ENCODE measurements at regions not wholly inside any gene's neighbourhood (a gene's known extent, or its start where the extent isn't known, plus 50 kb on each side); places are given as distances from the start of the nearest gene placed in this dataset.
"Not testable (repeated sequence)": the region's sequence is repeated elsewhere in the genome, so short reads cannot be mapped to it uniquely, and the experiment has no call there.

DNA sequence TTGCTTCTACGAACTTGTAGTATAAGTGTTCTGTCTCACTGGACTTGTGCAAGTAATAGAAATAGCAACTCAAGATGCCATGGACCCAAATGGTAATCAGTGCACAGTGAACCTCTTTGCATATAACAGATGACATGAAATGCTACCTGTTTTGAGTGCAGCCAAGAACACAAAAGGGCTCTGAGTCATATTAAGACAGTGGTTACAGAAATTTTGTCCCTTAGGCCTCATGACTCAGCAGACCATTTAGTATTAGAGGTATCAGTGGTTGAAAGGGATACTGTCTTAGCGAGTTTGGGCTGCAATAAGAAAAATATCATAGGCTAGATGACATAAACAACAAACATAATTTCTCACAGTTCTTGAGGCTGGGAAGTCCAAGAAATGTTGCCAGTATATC lies 502.9 kb upstream of the PCDH10 start:
- no peak for DNase-seq (ENCODE audit: low read depth in 2 of 3, low spot score in 2 of 3)

DNA sequence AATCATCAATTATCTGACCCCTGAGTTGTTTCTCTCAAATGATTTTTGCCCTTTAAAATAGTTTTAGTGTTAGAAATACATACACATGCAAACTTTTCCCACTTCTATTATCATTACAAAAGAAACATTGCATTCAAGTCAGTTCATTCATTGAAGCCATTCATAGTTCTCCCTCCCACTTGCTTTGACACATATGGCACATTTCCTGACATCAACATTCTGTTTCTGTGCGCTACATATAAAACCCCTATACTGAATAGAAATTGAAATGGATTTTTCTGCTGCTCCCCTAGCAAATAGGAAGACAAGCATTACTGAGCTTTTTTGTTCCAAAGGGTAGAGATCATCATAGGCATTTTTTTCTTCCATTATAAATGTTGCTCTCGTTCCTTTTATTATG lies 497.9 kb upstream of the PCDH10 start:
- DNase-seq (ENCODE audit: low read depth in 2 of 3, low spot score in 2 of 3) = no peak

DNA sequence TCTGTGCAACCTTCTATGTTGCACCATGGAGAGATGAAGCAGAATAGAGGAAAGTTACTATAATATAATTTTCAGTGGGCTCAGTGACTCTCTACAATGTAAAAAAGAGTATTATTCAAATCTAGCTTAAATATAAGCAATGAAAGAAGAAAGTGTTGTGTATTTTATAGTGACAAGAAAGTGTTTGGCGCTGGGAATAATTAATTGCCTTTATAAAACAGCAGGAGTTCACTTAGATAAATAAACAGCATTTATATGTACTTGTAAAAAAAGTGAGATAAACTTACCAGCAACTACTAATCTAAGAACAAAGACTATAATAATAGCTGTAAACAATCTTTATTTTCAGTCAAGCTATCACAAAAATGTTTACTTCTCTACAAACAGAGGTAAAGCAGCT lies 488.9 kb upstream of the PCDH10 start:
- DNase-seq (ENCODE audit: low read depth in 2 of 3, low spot score in 2 of 3) = no peak

DNA sequence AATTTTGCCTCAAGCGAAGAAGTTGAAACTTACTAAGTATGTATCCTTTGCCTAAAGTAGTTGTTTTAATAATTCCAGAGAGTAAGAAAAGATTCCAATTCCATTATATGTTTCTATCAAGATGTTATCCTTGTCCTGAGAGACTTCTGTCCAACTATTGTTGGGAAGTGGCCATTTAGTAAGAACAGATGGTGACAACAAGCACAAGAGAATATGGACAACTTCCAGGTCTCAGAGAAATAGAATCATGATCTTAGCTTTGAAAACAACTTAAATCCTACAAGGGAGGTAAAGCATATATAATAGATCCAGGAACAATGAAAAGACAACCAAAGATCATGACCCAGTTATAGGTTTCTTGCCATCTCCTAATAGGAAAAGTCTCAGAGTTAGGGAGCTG lies 486.6 kb upstream of the PCDH10 start:
- DNase-seq (ENCODE audit: low read depth in 2 of 3, low spot score in 2 of 3) = no peak

DNA sequence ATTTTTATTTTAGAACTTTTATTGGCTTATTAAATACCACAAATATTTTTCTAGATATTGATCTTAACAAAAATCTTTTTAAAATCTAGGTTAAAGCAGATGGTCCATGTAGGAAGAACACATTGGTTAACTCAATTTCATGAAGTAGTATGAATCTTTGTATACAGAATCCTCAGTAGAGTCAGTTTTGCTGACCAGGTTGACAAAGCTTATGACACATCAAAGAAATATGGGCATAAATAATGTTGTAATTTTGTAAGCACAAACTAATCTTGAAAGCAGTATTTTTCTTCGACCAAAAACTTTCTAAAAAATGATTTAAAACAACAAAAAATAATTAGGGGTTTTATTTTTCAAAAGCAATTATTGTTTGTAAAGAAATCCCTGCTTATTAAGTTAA lies 479.3 kb upstream of the PCDH10 start:
- no peak for DNase-seq (ENCODE audit: low read depth in 2 of 3, low spot score in 2 of 3)

DNA sequence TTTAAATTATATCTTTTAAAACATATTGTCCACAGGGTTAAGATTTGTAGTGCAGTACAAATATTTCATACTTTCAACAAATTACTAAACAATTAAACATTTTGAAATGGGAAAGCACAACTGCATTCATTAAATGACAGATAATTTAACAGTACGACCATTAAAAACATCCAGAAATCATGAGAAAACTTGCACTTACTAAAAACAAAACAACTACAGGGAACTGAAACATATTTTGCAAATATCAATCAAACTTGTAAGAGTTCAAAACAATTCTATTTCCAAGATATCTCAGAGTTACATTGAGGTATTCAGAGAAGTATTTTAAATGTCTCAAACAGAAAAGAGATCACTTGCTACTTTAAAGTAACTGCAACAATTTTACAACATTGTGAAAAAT lies 478.5 kb upstream of the PCDH10 start:
- no peak for DNase-seq (ENCODE audit: low read depth in 2 of 3, low spot score in 2 of 3)

DNA sequence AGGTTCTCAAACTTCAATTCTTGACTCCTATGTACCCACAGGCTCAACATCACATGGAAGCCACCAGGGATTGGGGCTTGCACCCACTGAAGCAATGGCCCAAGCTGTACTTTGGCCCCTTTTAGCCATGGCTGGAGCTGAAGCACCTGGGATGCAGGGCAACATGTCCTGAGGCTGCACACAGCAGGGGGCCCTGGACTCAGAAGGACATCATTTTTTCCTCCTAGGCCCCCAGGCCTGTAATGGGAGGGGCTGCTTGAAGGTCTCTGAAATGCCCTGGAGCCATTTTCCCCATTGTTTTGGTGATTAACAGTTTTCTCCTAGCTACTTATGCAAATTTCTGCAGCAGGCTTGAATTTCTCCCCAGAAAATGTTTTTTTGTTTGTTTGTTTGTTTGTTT lies 465.1 kb upstream of the PCDH10 start:
- DNase-seq (ENCODE audit: low read depth in 2 of 3, low spot score in 2 of 3) = no peak

DNA sequence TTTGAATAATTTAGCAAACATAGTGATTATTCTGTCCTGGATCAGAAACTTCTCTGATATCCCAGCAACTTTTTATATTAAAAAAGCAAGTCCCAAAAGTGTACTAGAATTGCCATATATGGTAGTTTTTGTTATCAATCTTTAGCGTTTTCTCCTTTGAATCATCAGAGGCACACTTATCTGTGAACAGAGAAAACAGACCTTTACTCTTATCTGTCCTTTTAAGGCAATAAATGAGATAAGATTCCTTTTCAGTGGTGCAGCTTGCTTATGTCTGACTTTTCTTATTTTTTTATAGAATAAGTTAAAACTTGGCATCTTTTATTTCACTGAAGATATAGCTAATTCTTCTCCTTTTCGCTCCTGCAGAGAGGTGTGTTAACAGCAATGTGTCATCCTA lies 458.1 kb upstream of the PCDH10 start:
- no peak for DNase-seq (ENCODE audit: low read depth in 2 of 3, low spot score in 2 of 3)

DNA sequence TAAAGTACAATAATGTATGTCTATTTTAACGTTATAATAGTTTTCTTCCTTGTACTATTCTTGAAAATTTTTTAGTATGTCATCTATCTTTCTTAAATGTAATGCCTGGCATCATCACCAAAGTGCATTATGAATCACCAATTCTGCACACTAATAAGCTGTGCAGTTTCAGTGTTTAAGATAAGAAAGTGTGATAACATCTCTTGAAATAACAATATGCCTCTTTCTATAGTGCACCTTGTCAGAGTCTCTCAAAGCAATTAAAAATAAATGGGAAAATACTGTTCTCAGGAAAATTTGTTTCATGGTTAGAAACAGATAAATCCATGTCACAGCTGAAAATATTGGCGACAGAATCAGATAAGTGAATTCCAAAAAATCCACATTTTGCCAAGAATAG lies 457.4 kb upstream of the PCDH10 start:
- no peak for DNase-seq (ENCODE audit: low read depth in 2 of 3, low spot score in 2 of 3)

DNA sequence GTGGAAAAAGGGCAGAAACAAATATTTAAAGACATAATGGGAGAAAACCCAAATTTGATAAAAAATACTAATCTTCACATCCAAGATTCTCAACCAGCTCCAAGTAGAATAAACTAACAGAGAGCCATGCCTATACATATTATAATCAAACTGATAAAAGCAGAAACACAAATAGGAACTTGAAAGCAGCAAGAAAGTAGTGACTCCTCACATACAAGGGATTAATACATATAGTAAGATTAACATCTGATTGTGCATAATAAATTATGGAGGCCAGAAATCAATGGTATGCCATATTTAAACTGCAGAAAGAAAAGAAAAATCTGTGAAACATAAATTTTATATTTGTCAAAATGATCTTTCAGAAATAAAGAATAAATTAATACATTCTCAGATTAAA lies 454.3 kb upstream of the PCDH10 start:
- DNase-seq (ENCODE audit: low read depth in 2 of 3, low spot score in 2 of 3) = no peak

DNA sequence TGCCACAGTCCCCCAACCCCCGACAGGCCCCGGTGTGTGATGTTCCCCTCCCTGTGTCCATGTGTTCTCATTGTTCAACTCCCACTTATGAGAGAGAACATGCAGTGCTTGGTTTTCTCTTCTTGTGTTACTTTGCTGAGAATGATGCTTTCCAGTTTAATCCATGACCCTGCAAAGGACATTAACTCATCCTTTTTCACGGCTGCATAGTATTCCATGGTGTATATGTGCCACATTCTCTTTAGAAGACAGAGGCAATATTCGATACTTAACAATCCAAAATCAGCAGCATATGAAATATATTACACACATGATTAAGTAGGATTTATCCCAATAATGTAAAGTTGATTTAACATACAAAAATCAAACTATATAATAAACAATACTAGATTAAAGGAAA lies 451.6 kb upstream of the PCDH10 start:
- DNase-seq (ENCODE audit: low read depth in 2 of 3, low spot score in 2 of 3) = not testable (repeated sequence)

DNA sequence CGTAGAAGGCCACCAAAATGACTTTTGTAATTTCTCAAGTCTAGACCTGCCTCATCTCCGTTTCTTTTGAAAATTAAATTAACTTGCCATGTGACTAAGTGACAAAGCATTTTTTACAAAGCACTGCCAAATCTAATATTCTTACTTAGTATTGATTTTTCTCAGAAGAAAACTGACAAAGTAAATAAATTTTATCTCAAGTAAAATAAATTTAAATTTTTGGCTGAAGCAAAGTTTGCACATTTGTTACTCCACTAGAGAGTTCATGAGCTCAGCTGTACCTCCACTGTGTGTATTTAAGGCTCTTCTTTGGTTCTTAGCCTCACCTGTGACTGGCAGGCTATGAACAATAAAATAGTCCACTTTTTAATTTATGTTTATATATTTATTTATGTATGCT lies 441.1 kb upstream of the PCDH10 start:
- no peak for DNase-seq (ENCODE audit: low read depth in 2 of 3, low spot score in 2 of 3)

DNA sequence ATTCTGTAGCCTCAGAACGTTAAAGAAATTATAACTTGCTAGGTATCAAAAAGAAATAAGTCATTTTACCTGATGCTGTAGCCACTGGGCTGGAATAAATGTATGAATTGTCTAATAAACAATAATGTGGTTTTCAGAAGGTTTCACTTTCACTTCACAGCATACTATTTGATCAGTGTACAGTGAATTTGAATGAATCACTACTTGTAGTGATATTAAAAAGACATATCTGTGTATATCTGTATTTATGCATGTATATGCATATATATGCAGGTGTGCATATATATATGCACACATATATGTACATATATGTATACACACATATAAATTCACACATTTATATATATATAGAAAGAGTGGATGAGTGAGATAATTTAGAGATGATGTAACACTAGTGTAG lies 440.0 kb upstream of the PCDH10 start:
- DNase-seq (ENCODE audit: low read depth in 2 of 3, low spot score in 2 of 3) = no peak

DNA sequence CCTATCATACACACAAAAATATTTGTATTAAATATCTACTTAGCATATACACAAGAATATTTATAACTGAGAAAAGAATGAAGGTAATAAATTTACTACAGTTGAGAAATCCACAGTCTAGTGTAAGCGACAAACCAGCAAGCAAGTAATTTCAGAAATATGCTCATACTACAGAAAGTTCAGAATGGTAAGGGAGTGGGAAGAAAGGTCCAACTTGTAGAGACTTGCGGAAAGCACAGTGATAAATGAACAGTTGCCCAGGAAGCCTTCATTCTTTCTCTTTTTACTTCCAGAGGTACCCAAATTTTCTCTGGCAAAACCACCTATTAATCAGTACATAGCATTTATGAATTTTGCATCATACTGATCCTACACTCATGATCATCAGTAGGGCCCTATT lies 438.1 kb upstream of the PCDH10 start:
- no peak for DNase-seq (ENCODE audit: low read depth in 2 of 3, low spot score in 2 of 3)

DNA sequence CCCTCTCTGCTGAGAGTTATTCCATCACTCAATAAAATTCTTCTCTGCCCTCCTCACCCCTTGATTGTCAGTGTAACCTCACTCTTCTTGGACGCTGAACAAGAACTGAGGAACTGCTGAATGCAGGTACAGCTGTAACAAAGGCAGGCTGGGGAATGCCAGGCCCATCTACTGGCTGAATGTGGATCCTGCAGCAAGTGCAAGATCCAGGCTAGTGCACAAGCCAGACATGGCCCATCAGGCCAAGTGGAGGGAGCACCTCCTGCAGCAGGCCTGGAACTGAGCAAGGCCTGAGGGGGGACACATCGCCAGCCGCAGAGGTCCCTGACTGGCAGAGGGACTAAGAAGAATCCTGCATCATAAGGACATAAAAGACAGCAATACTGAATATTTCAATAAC lies 411.8 kb upstream of the PCDH10 start:
- no peak for DNase-seq (ENCODE audit: low read depth in 2 of 3, low spot score in 2 of 3)

DNA sequence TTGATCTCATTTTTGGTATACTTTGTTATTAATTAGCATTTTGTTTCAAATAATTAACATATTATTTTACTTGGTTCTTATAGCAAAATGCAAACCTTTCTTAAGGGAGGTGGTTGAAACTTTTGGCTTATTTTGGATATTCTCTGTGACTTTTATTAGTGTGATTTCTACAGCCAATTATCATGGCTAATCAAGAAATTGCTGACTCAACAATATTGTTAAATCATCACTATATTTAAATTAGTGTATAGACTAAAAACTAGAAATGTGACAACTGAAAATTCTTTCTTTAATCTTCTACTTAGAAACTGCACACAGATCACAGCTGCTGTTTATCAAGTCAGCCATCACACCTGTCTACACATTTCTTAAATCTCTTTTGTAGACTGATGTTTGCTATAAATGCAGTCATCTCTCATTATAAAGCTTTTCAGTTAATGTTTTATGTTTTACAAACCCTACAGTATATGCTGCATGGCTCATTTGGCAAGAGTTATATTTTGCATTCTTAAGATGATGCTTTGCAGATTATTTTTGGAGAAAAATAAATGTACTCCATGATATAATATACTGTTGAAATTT lies 389.8 kb upstream of the PCDH10 start:
- DNase-seq (ENCODE audit: low read depth in 2 of 3, low spot score in 2 of 3) = no peak

DNA sequence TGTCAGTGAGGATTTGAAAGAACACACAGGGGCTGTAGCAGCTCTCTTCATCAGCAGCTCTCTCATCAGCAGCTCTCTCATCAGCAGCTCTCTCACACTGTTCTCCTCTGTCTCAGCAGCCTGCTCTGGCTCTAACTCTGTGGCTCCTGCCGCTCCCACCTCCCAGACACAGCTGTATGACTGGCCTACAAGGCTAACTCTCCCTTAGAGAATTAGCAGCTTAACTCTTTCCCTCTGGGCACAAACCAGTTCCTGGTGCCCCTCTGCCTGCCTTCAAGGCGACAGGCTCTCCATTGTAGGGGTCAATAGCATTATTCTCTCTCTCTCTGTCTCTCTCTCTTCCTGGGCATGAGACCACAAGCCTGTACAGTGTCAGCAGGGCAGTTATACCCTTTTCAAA lies 385.6 kb upstream of the PCDH10 start:
- DNase-seq (ENCODE audit: low read depth in 2 of 3, low spot score in 2 of 3) = no peak

DNA sequence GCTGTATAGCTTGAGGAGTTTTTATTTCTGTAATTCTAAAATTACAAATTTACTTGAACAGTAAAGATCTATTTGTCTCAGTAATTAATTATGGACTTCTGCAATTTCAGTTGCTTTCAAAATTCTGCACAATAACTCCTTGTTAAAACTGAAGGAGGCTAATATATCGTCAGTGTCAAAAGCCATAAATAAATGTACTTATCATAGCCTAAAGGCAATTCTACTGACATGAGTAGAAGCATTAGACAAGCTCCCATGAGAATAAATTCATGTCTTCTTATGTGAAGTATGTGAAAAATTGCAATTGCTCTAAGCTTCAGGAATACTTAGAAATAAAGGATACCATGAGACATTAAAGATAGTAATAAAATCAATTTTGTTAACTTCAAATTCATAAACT lies 381.2 kb upstream of the PCDH10 start:
- DNase-seq (ENCODE audit: low read depth in 2 of 3, low spot score in 2 of 3) = no peak

DNA sequence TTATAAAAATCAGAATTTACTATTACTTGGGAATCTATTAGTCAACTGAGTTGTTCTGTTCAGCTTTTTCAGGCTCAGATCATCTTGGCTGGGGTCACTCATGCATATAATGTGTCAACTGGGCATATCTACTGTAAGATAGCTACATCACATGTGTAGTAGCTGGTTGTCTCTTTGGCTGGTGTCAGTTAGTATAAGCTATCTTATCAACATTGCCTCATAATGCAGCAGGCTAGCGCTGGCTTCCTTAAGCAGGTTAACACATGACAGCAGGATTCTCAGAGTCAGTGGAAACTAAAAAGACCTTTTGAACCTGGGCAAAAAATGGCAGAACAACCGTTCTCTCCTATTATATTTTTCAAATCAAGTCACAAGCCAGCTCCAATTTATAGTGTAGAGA lies 378.3 kb upstream of the PCDH10 start:
- DNase-seq (ENCODE audit: low read depth in 2 of 3, low spot score in 2 of 3) = no peak

DNA sequence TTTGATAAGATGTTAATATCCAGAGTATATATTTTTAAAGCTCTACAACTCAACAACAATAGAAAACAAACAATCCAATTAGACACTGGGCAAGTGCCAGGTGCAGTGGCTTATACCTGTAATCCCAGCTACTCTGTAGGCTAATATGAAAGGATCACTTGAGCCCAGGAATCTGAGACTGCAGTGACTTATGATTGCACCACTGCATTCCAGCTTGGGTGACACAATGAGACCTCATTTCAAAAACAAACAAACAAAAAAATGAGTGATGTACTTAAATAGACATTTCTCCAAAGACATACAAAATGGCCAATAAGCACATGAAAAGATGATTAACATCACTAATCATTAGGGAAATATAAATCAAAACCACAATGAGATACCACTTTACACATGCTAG lies 356.8 kb upstream of the PCDH10 start:
- DNase-seq (ENCODE audit: low read depth in 2 of 3, low spot score in 2 of 3) = no peak

DNA sequence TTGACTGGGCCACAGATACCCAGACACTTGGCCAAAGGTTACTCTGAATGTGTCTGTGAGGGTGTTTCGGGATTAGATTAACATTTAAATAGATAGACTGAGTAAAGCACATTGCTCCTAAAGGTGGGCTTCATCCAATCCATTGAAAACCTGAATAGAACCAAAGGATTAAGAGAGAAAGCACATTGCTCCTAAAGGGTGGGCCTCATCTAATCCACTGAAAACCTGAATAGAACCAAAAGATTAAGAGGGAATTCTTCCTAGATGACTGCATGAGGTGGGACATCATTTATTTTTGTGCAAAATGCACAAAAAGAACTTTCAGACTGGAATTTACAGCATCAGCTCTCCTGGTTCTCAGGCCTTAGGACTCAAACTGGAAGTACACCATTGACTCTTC lies 351.2 kb upstream of the PCDH10 start:
- DNase-seq (ENCODE audit: low read depth in 2 of 3, low spot score in 2 of 3) = no peak

DNA sequence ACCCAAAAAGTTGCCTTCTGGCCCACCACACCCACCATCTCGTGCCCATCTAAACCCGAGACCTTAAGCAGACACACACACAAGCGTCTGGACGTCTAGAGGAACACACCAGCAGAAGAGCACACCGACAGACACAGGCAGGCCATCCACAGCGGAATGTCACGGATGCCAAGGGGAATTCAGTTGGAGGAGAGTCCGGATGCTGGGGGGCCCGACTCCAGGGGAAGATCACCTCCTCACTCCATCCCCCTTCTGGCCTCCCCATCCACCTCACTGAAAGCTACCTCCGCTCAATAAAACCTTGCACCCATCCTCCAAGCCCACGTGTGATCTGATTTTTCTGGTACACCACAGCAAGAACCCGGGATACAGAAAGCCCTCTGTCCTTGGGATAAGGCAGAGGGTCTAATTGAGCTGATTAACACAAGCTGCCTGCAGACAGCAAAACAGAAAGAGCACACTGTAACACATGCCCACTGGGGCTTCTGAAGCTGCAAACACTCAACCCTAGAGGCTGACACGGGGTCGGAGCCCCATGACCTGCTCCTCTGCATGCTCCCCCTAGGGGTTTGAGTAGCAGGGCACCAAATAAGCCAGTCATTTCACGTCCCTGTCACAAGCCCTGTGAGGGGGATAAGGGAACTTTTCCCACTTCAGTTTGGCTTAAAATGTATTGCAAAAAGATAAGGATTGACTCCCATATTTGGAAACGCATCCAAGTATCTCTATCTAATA lies 339.6 kb upstream of the PCDH10 start:
- DNase-seq (ENCODE audit: low read depth in 2 of 3, low spot score in 2 of 3) = no peak

DNA sequence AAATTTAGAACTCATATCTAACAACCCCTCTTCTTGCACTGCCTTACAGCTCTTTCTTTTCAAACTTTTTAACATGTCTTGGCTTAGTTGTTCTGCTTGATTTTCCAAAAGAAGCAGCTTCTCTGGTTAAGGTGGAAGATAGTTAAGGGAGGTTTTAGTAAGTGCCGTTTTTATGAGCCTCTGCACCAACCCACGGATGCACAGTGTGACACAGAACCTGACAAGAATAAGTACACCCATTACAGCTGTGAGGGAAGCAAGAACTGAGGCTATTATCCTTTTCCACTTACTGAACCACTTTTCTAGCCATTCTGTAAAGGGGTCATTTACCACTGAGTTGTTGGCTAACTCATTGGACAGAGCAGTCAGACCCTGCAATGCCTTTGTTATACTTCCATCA lies 336.0 kb upstream of the PCDH10 start:
- not testable (repeated sequence) for DNase-seq (ENCODE audit: low read depth in 2 of 3, low spot score in 2 of 3)
